GM04504 (cell line): ENCODE measurements at regions not wholly inside any gene's neighbourhood (a gene's known extent, or its start where the extent isn't known, plus 50 kb on each side); places are given as distances from the start of the nearest gene placed in this dataset.

ENCODE experiments used
- DNase-seq: peaks from one replicate; pipeline ENCODE4 v3.0.0-alpha.2; 2012; ENCODE audit warnings: low read depth

DNA sequence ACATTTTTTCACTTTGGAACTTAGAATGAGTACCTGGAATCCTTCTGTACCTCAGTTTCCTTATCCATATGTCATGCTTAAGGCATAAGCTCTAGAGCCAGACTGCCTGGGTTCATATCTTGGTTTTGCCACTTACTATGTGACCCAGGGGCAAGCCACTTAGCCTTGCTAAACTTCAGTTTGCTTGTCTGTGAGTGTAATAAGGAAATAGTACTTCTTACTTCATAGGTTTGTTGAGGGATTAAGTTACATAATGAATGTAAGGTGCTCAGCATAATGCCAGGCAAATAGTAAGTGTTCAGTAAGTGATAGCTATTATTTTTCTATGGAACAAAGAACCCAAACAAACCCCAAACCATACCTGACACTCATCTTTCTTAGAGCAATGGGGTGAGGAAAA lies 225.1 kb downstream of the BCAT1 start:
- no peak for DNase-seq

- DNase-seq = no peak
Measured at GRCh38 chr12:24721191-24721590, 227.7 kb downstream of the BCAT1 start.

GRCh38 chr12:24719293-24719721 lies 229.6 kb downstream of the BCAT1 start:
- DNase-seq = no peak

GRCh38 chr12:24718617-24719016 lies 230.3 kb downstream of the BCAT1 start:
- no peak for DNase-seq

- DNase-seq = no peak
Measured at GRCh38 chr12:24714237-24714636, 234.7 kb downstream of the BCAT1 start.

GRCh38 chr12:24711056-24712008 lies 237.6 kb downstream of the BCAT1 start:
- DNase-seq = no peak

DNA sequence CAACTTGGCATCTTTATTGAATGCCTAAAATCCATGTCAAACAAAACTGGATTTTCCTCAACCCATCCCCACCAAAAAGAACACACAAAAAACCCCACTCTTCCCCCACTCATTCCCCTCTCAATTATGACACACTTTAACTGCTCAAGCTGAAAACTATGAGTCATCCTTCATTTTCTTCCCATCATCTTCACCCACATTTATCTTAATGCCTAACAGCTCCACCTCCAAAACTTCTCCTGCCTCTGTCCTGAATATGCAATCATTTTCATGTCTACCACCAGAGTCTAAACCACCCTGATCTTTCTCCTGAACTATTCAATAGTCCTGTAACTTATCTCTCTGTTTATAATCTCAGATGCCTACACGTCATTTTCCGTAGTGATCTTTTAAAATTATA lies 239.7 kb downstream of the BCAT1 start:
- DNase-seq = no peak

GRCh38 chr12:24708718-24709117 lies 240.2 kb downstream of the BCAT1 start:
- DNase-seq = no peak

DNA sequence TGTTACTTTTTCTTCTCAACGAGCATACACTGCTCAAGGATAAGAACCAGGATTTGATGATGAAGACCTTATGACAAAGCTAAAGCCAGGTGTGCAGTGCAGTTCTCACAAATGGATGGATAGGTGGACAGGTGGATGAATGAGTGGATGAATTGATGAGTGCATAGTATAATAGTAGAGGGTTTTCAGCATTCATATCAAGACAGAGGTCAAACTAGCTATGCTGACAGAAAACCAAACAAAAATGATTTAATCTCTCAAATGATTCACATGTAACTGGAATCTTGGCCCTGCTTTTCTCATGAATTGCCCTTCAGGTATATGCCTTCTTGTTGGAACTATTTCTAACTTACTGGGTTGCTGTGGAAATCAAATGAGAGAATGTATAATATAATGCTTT lies 240.9 kb downstream of the BCAT1 start:
- DNase-seq = no peak

DNA sequence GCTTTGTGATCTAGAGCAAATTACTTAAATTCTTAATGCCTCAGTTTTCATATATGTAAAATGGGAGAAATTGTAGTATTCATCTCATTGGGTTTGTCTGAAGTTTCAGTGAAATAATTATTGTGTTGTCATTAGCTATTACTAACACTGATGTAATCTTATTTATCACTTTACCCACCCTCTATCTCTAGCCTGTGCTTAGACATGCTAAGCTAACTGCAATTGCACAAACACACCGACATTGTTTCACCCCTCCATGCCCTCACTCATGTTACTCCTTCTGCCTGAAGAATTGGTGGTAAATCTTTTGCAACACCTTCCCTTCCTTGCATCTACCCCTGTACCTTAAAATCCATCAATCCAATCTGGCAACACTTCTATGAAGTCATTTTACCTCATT lies 241.6 kb downstream of the BCAT1 start:
- DNase-seq = no peak

GRCh38 chr12:24705741-24706358 lies 243.1 kb downstream of the BCAT1 start:
- DNase-seq = no peak

- DNase-seq = no peak
Measured at GRCh38 chr12:24705216-24705615, 243.7 kb downstream of the BCAT1 start.

- DNase-seq = no peak
Measured at GRCh38 chr12:24701343-24701742, 247.6 kb downstream of the BCAT1 start.

GRCh38 chr12:24698972-24699371 lies 249.9 kb downstream of the BCAT1 start:
- no peak for DNase-seq

GRCh38 chr12:24697769-24698168 lies 251.1 kb downstream of the BCAT1 start:
- DNase-seq = no peak

- DNase-seq = no peak
Measured at GRCh38 chr12:24697295-24697694, 251.6 kb downstream of the BCAT1 start.

DNA sequence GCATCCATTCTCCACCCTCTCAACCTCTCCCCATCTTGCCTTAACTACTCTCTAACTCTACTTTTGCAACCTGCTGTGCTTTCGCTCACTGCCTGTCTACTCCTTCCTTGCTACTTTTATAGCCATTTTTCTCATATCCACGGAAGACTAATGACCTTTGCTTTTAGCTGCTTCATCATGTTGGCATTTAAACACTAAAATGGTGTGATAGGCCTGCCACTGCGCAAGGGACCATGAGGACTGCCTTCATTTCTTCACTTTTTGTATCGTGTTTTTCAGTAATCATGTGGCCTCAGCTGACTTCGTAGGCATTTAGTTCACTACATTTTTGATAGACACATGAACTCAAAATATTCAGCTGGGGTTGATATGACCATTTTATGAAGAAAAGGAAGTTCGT lies 252.1 kb downstream of the BCAT1 start:
- DNase-seq = no peak

- no peak for DNase-seq
Measured at GRCh38 chr12:24695657-24696329, 253.1 kb downstream of the BCAT1 start.

- no peak for DNase-seq
Measured at GRCh38 chr12:24695103-24695502, 253.8 kb downstream of the BCAT1 start.

- no peak for DNase-seq
Measured at GRCh38 chr12:24688601-24689000, 260.3 kb downstream of the BCAT1 start.

DNA sequence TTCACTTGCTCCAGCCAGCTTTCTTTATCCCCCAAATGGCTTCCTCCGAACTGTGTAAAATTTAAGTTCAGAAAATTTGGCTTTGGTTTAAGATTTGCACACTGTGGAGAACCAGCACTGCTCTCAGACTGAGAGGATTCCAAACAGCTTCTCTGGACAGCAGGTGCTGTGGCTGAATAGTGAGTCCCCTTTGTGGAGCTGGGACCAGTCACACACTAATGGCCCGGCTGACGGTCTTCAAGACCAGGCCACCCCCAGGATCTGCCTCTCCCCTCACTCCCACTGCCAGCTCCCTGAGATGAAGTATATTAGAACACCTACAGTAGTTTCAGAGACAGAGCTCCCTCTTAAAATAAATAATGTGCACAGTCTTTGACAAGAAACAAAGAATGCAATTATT lies 267.3 kb downstream of the BCAT1 start:
- no peak for DNase-seq

DNA sequence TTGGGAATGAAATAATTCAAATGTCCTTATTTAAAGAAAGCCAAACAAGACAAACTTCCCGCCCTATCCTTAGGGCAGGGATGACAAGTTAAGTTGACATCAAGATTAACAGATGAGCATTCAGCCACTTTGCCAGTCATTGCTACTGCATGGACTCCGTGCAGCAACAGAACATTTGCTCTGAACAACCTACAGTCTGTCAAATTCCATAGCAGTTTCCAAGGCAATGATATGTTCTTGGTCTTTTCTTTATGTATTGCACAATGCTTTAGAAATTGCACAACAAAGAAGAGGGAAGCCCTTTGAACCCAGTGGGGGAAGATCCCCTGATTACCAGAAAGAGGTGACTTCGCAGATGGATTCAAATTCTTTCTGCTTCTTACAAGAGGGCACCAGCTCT lies 269.8 kb downstream of the BCAT1 start:
- DNase-seq = no peak

DNA sequence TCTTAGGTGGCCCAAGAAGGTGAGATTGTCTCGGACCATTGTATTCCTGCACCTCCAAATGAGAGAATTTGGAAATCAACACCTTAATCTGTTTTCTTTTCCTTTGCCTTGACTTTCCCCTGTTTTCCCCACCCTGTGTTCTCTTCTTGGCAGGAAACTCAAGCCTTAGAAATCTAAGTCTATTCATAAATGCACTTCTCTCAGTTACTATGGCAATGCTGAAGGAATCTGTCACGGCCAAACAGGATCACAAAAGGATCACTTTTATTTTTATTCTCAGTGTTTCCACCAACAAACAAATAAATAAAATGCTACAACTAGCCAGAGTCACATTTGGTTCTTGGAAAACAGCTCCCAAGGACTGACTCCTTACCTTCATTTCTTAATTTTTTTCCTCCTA lies 270.5 kb downstream of the BCAT1 start:
- DNase-seq = no peak
